Mammary epithelial cell (primary cell): ENCODE measurements at regions not wholly inside any gene's neighbourhood (a gene's known extent, or its start where the extent isn't known, plus 50 kb on each side); places are given as distances from the start of the nearest gene placed in this dataset.

Experiments
- CTCF ChIP-seq, 2 donors: IDR thresholded peaks in 1 of 2; conservative IDR thresholded peaks in 1 of 2; 2 replicates each; pipeline ENCODE4 v1.5.1; 2011 to 2012; ENCODE audit warnings: inconsistent platforms in 2 of 2, low read length in 2 of 2, mild to moderate bottlenecking in 2 of 2, control low read depth in 1 of 2, low read depth in 1 of 2; ENCODE audit not compliant: insufficient read depth in 1 of 2; ENCODE audit errors: extremely low read depth in 1 of 2
- EZH2 ChIP-seq: IDR thresholded peaks from 2 replicates; pipeline ENCODE4 v1.6.1; 2012; ENCODE audit warnings: low read length, inconsistent platforms, borderline replicate concordance

GRCh38 chr13:85332615-85333014, 466.6 kb downstream of the SLITRK6 start:
- TF ChIP-seq CTCF (conservative IDR thresholded peaks at IDR 0.05 in 1 of 2, IDR thresholded peaks at IDR 0.05 in 1 of 2; ENCODE audit: extremely low read depth in 1 of 2, insufficient read depth in 1 of 2, low read depth in 1 of 2, low read length in 2 of 2) (no peak), EZH2 (no peak)
